H7 (cell line): ENCODE measurements at regions not wholly inside any gene's neighbourhood (a gene's known extent, or its start where the extent isn't known, plus 50 kb on each side); places are given as distances from the start of the nearest gene placed in this dataset.
"Not testable (repeated sequence)": the region's sequence is repeated elsewhere in the genome, so short reads cannot be mapped to it uniquely, and the experiment has no call there.

Experiments used
- DNase-seq: peaks from one replicate; pipeline ENCODE4 v3.0.0; 2012
- H3K27me3 ChIP-seq: 2 replicates; pipeline ENCODE4 v1.6.0; 2011; ENCODE audit warnings: mild to moderate bottlenecking, low read length; ENCODE audit not compliant: control insufficient read depth, insufficient read depth
- H3K36me3 ChIP-seq: replicated peaks from 2 replicates; pipeline ENCODE4 v1.5.1; 2011; ENCODE audit warnings: low read length; ENCODE audit not compliant: control insufficient read depth, insufficient read depth
- H3K4me3 ChIP-seq: 2 replicates; pipeline ENCODE4 v1.5.1; 2011; ENCODE audit warnings: low read depth, mild to moderate bottlenecking, control low read depth, low read length, moderate library complexity; ENCODE audit not compliant: insufficient read depth

GRCh38 chr16:88165683-88166082, 214.4 kb downstream of the BANP start:
- not testable (repeated sequence) for H3K27me3 ChIP-seq, H3K36me3 ChIP-seq, H3K4me3 ChIP-seq, DNase-seq

GRCh38 chr16:88166209-88166773, 215.1 kb downstream of the BANP start:
- not testable (repeated sequence) for H3K36me3 ChIP-seq, DNase-seq, H3K27me3 ChIP-seq, H3K4me3 ChIP-seq

- H3K27me3 ChIP-seq, H3K36me3 ChIP-seq, DNase-seq, H3K4me3 ChIP-seq: not testable (repeated sequence)
These were observed 214.8 kb upstream of the ZNF469 start for GRCh38 chr16:88167798-88168556.

DNA sequence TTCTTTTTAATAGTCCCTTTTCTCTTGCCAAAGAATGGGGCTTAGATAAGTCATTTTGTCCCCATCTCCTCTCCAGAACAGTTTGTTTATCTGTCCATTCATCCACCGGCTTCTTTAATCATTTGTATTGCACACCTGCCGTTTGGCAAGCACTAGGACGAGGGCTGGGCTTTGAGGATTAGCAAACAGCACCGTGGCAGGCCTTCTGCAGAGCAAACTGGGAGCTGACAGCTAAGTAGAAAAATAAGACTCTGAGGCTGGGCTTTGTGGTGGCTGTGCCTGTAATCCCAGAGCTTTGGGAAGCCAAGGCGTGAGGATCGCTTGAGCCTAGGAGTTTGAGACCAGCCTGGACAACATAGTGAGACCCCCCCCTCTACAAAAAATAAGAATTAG, 214.2 kb upstream of the ZNF469 start:
- H3K4me3 ChIP-seq, DNase-seq, H3K36me3 ChIP-seq, H3K27me3 ChIP-seq: not testable (repeated sequence)

- H3K4me3 ChIP-seq, H3K27me3 ChIP-seq, H3K36me3 ChIP-seq, DNase-seq: not testable (repeated sequence)
These were observed 213.5 kb upstream of the ZNF469 start for GRCh38 chr16:88169136-88169830.

GRCh38 chr16:88169831-88170165, 213.0 kb upstream of the ZNF469 start:
- H3K36me3 ChIP-seq, H3K4me3 ChIP-seq, DNase-seq, H3K27me3 ChIP-seq: not testable (repeated sequence)

GRCh38 chr16:88170528-88170991, 212.2 kb upstream of the ZNF469 start:
- Histone ChIP-seq H3K36me3 (no peaks in the 10 kb centered on the region), H3K27me3 (no peaks in the 10 kb centered on the region)
- no peak for DNase-seq

GRCh38 chr16:88171126-88171525, 211.6 kb upstream of the ZNF469 start:
- H3K36me3 ChIP-seq, H3K4me3 ChIP-seq, H3K27me3 ChIP-seq, DNase-seq: not testable (repeated sequence)

More at GRCh38 chr16:88170528-88170991, 212.2 kb upstream of the ZNF469 start:
- no peak overlapping the region for H3K4me3 ChIP-seq

- H3K27me3 ChIP-seq, H3K4me3 ChIP-seq, H3K36me3 ChIP-seq, DNase-seq: not testable (repeated sequence)
These were observed 206.6 kb upstream of the ZNF469 start for GRCh38 chr16:88176184-88176583.

GRCh38 chr16:88176591-88177180, 206.1 kb upstream of the ZNF469 start:
- H3K27me3 ChIP-seq, H3K36me3 ChIP-seq, DNase-seq, H3K4me3 ChIP-seq: not testable (repeated sequence)

GRCh38 chr16:88178251-88178650, 204.5 kb upstream of the ZNF469 start:
- DNase-seq, H3K4me3 ChIP-seq, H3K36me3 ChIP-seq, H3K27me3 ChIP-seq: not testable (repeated sequence)

GRCh38 chr16:88178896-88179295, 203.9 kb upstream of the ZNF469 start:
- not testable (repeated sequence) for H3K36me3 ChIP-seq, DNase-seq, H3K4me3 ChIP-seq, H3K27me3 ChIP-seq

DNA sequence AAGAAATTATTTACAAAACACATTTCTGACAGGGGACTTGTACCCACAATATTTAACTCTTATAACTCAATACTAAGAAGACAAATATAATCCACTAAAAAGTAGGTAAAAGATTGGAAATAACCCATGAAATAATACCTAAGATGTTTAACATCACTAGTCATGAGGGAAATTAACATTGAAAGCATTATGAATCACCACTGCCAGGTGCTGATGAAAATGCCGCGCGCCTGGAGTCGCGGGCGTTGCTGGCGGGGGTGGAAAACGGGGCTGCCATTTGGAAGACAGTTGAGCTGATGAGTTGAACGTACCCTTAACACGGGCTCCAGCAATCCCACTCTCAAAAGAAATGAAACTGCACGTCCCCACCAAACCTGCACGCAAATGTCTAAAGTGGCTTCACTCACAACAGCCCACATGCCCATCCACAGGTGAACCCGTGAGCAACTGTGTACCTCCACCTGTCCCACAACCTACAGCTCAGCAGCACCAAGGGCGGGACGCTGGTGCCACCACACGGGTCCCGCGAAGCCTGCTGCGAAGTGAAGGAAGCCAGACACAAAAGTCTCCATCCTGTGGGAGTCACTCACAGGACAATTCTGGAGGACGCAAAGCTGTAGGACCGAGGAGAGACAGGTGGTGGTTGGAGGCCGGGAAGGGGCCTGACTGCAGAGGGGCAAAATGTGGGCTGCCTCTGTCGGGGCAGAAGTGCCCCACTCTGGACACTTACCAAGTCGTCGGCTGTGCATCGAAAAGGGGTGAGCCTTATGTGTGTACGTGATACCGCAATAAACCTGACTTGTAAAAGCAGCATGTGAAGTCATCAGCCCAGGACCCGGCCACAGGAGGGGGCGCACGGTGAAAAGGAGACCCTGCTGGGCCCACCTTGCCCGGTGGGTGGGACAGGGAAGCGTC, 199.5 kb upstream of the ZNF469 start:
- H3K27me3 ChIP-seq, H3K36me3 ChIP-seq, H3K4me3 ChIP-seq: not testable (repeated sequence)
- DNase-seq = peak; percentile 21

GRCh38 chr16:88184053-88184452, 198.7 kb upstream of the ZNF469 start:
- not testable (repeated sequence) for DNase-seq, H3K27me3 ChIP-seq, H3K4me3 ChIP-seq, H3K36me3 ChIP-seq
